GM18867 (cell line): ENCODE measurements at regions not wholly inside any gene's neighbourhood (a gene's known extent, or its start where the extent isn't known, plus 50 kb on each side); places are given as distances from the start of the nearest gene placed in this dataset.
"Not testable (repeated sequence)": the region's sequence is repeated elsewhere in the genome, so short reads cannot be mapped to it uniquely, and the experiment has no call there.

Experiments used
- ATAC-seq: cut with Tn5 transposase; IDR thresholded peaks from one replicate; pipeline ENCODE4 v1.9.1; 2021; ENCODE audit warnings: mild to moderate bottlenecking, moderate library complexity; ENCODE audit not compliant: unreplicated experiment

GRCh38 chr7:119232091-119232490 is 1007.6 kb downstream of the ANKRD7 start:
- ATAC-seq, result no peak

- ATAC-seq, result no peak
Measured at GRCh38 chr7:119233015-119233414, 1008.5 kb downstream of the ANKRD7 start.

GRCh38 chr7:119252962-119253361 is 1020.0 kb upstream of the KCND2 start:
- no peak for ATAC-seq

- no peak for ATAC-seq
Measured at GRCh38 chr7:119254742-119255141, 1018.2 kb upstream of the KCND2 start.

GRCh38 chr7:119256001-119256400 is 1017.0 kb upstream of the KCND2 start:
- no peak for ATAC-seq

GRCh38 chr7:119256446-119257131 is 1016.4 kb upstream of the KCND2 start:
- ATAC-seq, result no peak

- not testable (repeated sequence) for ATAC-seq
Measured at GRCh38 chr7:119266790-119267189, 1006.2 kb upstream of the KCND2 start.

GRCh38 chr7:119270045-119270464 is 1002.9 kb upstream of the KCND2 start:
- peak; percentile 96 for ATAC-seq

- no peak for ATAC-seq
Measured at GRCh38 chr7:119270644-119271043, 1002.3 kb upstream of the KCND2 start.

- ATAC-seq, result no peak
Measured at GRCh38 chr7:119271147-119271779, 1001.7 kb upstream of the KCND2 start.

- ATAC-seq, result no peak
Measured at GRCh38 chr7:119281181-119281846, 991.7 kb upstream of the KCND2 start.

- ATAC-seq, result no peak
Measured at GRCh38 chr7:119283353-119283752, 989.6 kb upstream of the KCND2 start.

- no peak for ATAC-seq
Measured at GRCh38 chr7:119288416-119288815, 984.6 kb upstream of the KCND2 start.

- not testable (repeated sequence) for ATAC-seq
Measured at GRCh38 chr7:119300341-119300740, 972.6 kb upstream of the KCND2 start.

GRCh38 chr7:119320316-119320715 is 952.7 kb upstream of the KCND2 start:
- no peak for ATAC-seq

GRCh38 chr7:119329715-119330114 is 943.3 kb upstream of the KCND2 start:
- no peak for ATAC-seq

GRCh38 chr7:119335405-119335804 is 937.6 kb upstream of the KCND2 start:
- ATAC-seq, result no peak

GRCh38 chr7:119341822-119342221 is 931.2 kb upstream of the KCND2 start:
- ATAC-seq, result no peak

GRCh38 chr7:119343289-119343688 is 929.7 kb upstream of the KCND2 start:
- no peak for ATAC-seq

GRCh38 chr7:119344466-119344865 is 928.5 kb upstream of the KCND2 start:
- no peak for ATAC-seq

GRCh38 chr7:119348491-119348890 is 924.5 kb upstream of the KCND2 start:
- no peak for ATAC-seq

- no peak for ATAC-seq
Measured at GRCh38 chr7:119350334-119350733, 922.6 kb upstream of the KCND2 start.
